H9 (cell line): ENCODE measurements at regions not wholly inside any gene's neighbourhood (a gene's known extent, or its start where the extent isn't known, plus 50 kb on each side); places are given as distances from the start of the nearest gene placed in this dataset.

Source experiments
- DNase-seq: peaks from one replicate; pipeline ENCODE4 v3.0.0-alpha.2; 2017
- H2AFZ ChIP-seq: one replicate; pipeline ENCODE4 v1.6.1; 2013; ENCODE audit warnings: mild to moderate bottlenecking, low read length, control low read depth, moderate library complexity
- H2AK5ac ChIP-seq: 2 replicates; pipeline ENCODE4 v1.6.1; 2013; ENCODE audit warnings: low read length, control low read depth, mixed read lengths; ENCODE audit not compliant: insufficient read length
- H2BK120ac ChIP-seq: one replicate; pipeline ENCODE4 v1.6.1; 2013; ENCODE audit warnings: low read depth, mild to moderate bottlenecking, low read length, control low read depth, inconsistent platforms; ENCODE audit not compliant: poor library complexity, severe bottlenecking
- H2BK12ac ChIP-seq: 2 replicates; pipeline ENCODE4 v1.6.1; 2013; ENCODE audit warnings: low read length, control low read depth, mixed read lengths, low read depth; ENCODE audit not compliant: insufficient read length
- H2BK15ac ChIP-seq: 2 replicates; pipeline ENCODE4 v1.6.1; 2013; ENCODE audit warnings: low read depth, low read length, control low read depth
- H2BK20ac ChIP-seq: one replicate; pipeline ENCODE4 v1.6.1; 2013; ENCODE audit warnings: low read depth, mild to moderate bottlenecking, low read length, control low read depth, inconsistent platforms; ENCODE audit not compliant: poor library complexity, severe bottlenecking
- H2BK5ac ChIP-seq: 2 replicates; pipeline ENCODE4 v1.6.1; 2013; ENCODE audit warnings: low read length, control low read depth, mixed read lengths; ENCODE audit not compliant: insufficient read length
- H3K14ac ChIP-seq: 2 replicates; pipeline ENCODE4 v1.6.1; 2013; ENCODE audit warnings: low read length, control low read depth; ENCODE audit not compliant: insufficient read depth
- H3K18ac ChIP-seq: 2 replicates; pipeline ENCODE4 v1.6.1; 2013; ENCODE audit warnings: low read depth, mild to moderate bottlenecking, mixed read lengths, low read length, control low read depth; ENCODE audit not compliant: insufficient read length
- H3K23ac ChIP-seq: 2 replicates; pipeline ENCODE4 v1.6.1; 2013; ENCODE audit warnings: low read length, control low read depth, mixed read lengths, low read depth; ENCODE audit not compliant: insufficient read length
- H3K23me2 ChIP-seq: 2 replicates; pipeline ENCODE4 v1.6.1; 2013; ENCODE audit warnings: low read depth, mild to moderate bottlenecking, mixed read lengths, low read length, control low read depth; ENCODE audit not compliant: insufficient read length, poor library complexity, severe bottlenecking
- H3K27ac ChIP-seq: 2 replicates; pipeline ENCODE4 v1.5.1; 2013; ENCODE audit warnings: low read length, control low read depth, mixed read lengths, low read depth; ENCODE audit not compliant: insufficient read length
- H3K27me3 ChIP-seq: 2 replicates; pipeline ENCODE4 v1.6.1; 2013; ENCODE audit warnings: low read length, control low read depth, inconsistent platforms; ENCODE audit not compliant: insufficient read depth
- H3K4ac ChIP-seq: 2 replicates; pipeline ENCODE4 v1.6.1; 2013; ENCODE audit warnings: low read depth, mild to moderate bottlenecking, control low read depth, inconsistent platforms, low read length, moderate library complexity
- H3K4me1 ChIP-seq: 2 replicates; pipeline ENCODE4 v1.6.1; 2013; ENCODE audit warnings: low read length, control low read depth, inconsistent platforms; ENCODE audit not compliant: insufficient read depth
- H3K4me2 ChIP-seq: 2 replicates; pipeline ENCODE4 v1.6.1; 2013; ENCODE audit warnings: low read length, control low read depth, mixed read lengths; ENCODE audit not compliant: insufficient read length, insufficient read depth
- H3K56ac ChIP-seq: 2 replicates; pipeline ENCODE4 v1.6.1; 2013; ENCODE audit warnings: low read depth, mild to moderate bottlenecking, mixed read lengths, low read length, control low read depth; ENCODE audit not compliant: insufficient read length
- H3K79me1 ChIP-seq: 2 replicates; pipeline ENCODE4 v1.6.1; 2013; ENCODE audit warnings: low read depth, mild to moderate bottlenecking, moderate library complexity, low read length, control low read depth, inconsistent platforms; ENCODE audit not compliant: insufficient read depth, poor library complexity, severe bottlenecking
- H3K79me2 ChIP-seq: 2 replicates; pipeline ENCODE4 v1.6.1; 2013; ENCODE audit warnings: low read length, control low read depth, inconsistent platforms; ENCODE audit not compliant: insufficient read depth
- H3K9ac ChIP-seq: 2 replicates; pipeline ENCODE4 v1.6.1; 2013; ENCODE audit warnings: low read length, control low read depth, mixed read lengths; ENCODE audit not compliant: insufficient read length; ENCODE audit errors: extremely low read depth
- H3K9me3 ChIP-seq: one replicate; pipeline ENCODE4 v1.6.1; 2013; ENCODE audit warnings: low read depth, low read length, inconsistent platforms; ENCODE audit not compliant: control insufficient read depth
- H3T11ph ChIP-seq: one replicate; pipeline ENCODE4 v1.6.1; 2013; ENCODE audit warnings: mild to moderate bottlenecking, low read length, control low read depth, inconsistent platforms
- H4K20me1 ChIP-seq: one replicate; pipeline ENCODE4 v1.6.1; 2013; ENCODE audit not compliant: control insufficient read depth, insufficient read length, insufficient read depth
- H4K5ac ChIP-seq: 2 replicates; pipeline ENCODE4 v1.6.1; 2013; ENCODE audit warnings: low read depth, mild to moderate bottlenecking, mixed read lengths, low read length, control low read depth; ENCODE audit not compliant: insufficient read length
- H4K8ac ChIP-seq: replicated peaks from 2 replicates; pipeline ENCODE4 v1.6.1; 2013; ENCODE audit warnings: low read length, control low read depth, mixed read lengths, low read depth; ENCODE audit not compliant: insufficient read length
- H4K91ac ChIP-seq: 2 replicates; pipeline ENCODE4 v1.6.1; 2013; ENCODE audit warnings: low read depth, mild to moderate bottlenecking, moderate library complexity, mixed read lengths, low read length, control low read depth; ENCODE audit not compliant: insufficient read length
- H3K27ac Mint-ChIP-seq, 3 experiments: 2 replicates in 2 of 3; 3 replicates in 1 of 3; pipeline ENCODE4 v1.8.0; 2020 to 2021; ENCODE audit warnings: mixed read lengths in 3 of 3, mild to moderate bottlenecking in 1 of 3, moderate library complexity in 1 of 3
- H3K27me3 Mint-ChIP-seq: 2 replicates; pipeline ENCODE4 v1.8.0; 2021; ENCODE audit warnings: low read depth, mild to moderate bottlenecking, moderate library complexity, mixed read lengths
- H3K36me3 Mint-ChIP-seq, 3 experiments: 2 replicates in 2 of 3; 3 replicates in 1 of 3; pipeline ENCODE4 v1.8.0; 2020 to 2021; ENCODE audit warnings: low read depth in 3 of 3, mixed read lengths in 3 of 3; ENCODE audit not compliant: insufficient read depth in 1 of 3
- H3K4me1 Mint-ChIP-seq, 2 experiments: 2 replicates each; pipeline ENCODE4 v1.8.0; 2020; ENCODE audit warnings: mixed read lengths in 2 of 2
- H3K4me3 Mint-ChIP-seq, 2 experiments: 2 replicates in 1 of 2; 3 replicates in 1 of 2; pipeline ENCODE4 v1.8.0; 2020 to 2021; ENCODE audit warnings: mild to moderate bottlenecking in 2 of 2, mixed read lengths in 2 of 2, moderate library complexity in 1 of 2
- H3K9me3 Mint-ChIP-seq, 2 experiments: 2 replicates in 1 of 2; 3 replicates in 1 of 2; pipeline ENCODE4 v1.8.0; 2020; ENCODE audit warnings: mild to moderate bottlenecking in 2 of 2, mixed read lengths in 2 of 2, moderate library complexity in 1 of 2
- WGBS: extraction: QIAGEN DNeasy Blood & Tissue Kit; methylation state at CpG from one replicate; pipeline ENCODE4 v1.1.7; 2013; ENCODE audit warnings: missing lambda C conversion rate, low lambda C conversion rate, mixed read lengths; ENCODE audit not compliant: insufficient read length; ENCODE audit errors: extremely low coverage; 5-methylcytosine and 5-hydroxymethylcytosine counted together
- TF ChIP-seq, protein P1 (sequence below): fragments of 200-600 bp; sonication (generic); conservative IDR thresholded peaks from 3 replicates; pipeline ENCODE4 v1.8.0; 2021; ENCODE audit warnings: antibody characterized with exemption, mild to moderate bottlenecking

DNA sequence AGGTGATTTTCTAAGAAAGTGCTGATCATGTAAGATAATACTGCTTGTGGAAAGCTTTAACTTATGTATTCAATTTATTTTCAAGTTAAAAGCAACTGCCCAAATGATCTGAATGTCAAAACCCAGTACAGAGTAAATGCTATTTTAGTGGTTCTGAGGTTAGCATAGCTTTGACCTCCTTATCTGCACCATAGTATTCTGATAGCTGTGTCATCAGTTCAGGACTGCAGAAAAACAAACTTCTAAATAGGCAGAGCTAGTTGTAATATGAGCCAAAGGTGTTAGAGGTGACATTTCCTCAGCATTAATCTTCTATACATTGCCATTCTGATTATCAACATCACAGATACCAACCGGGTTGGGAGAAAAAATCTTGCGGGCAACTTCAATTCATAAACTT, 758.7 kb downstream of the SLITRK5 start:
- Histone ChIP-seq H4K20me1 (no peaks in the 10 kb centered on the region), H2BK5ac (no peak overlapping the region), H4K5ac (no peak overlapping the region), H3K79me1 (no peaks in the 10 kb centered on the region), H2BK120ac (no peak overlapping the region), H3K4me1 (no peaks in the 10 kb centered on the region), H3K4me2 (no peak overlapping the region), H3K9me3 (peaks cover 1% of the 10 kb centered on the region), H4K91ac (no peak overlapping the region), H3K23me2 (no peaks in the 10 kb centered on the region), H2BK20ac (no peak overlapping the region), H3K27ac (no peak overlapping the region), H3K23ac (no peak overlapping the region), H2BK12ac (no peak overlapping the region), H4K8ac (no peak overlapping the region), H2BK15ac (no peak overlapping the region), H3K14ac (no peak overlapping the region), H3K79me2 (no peaks in the 10 kb centered on the region), H3K27me3 (no peaks in the 10 kb centered on the region), H3K4ac (no peak overlapping the region), H3K56ac (no peak overlapping the region), H3K18ac (no peak overlapping the region), H2AK5ac (no peak overlapping the region), H2AFZ (no peak overlapping the region), H3T11ph (no peak overlapping the region), H3K9ac (no peak overlapping the region)
- H3K27me3 Mint-ChIP-seq, result no peaks in the 10 kb centered on the region
- peaks cover 16 to 21% of the 10 kb centered on the region in 2 experiments for H3K9me3 Mint-ChIP-seq
- whole genome bisulfite sequencing, result no CpG with 5 or more reads among the region's 2 CpGs
- TF ChIP-seq, protein P1, sequence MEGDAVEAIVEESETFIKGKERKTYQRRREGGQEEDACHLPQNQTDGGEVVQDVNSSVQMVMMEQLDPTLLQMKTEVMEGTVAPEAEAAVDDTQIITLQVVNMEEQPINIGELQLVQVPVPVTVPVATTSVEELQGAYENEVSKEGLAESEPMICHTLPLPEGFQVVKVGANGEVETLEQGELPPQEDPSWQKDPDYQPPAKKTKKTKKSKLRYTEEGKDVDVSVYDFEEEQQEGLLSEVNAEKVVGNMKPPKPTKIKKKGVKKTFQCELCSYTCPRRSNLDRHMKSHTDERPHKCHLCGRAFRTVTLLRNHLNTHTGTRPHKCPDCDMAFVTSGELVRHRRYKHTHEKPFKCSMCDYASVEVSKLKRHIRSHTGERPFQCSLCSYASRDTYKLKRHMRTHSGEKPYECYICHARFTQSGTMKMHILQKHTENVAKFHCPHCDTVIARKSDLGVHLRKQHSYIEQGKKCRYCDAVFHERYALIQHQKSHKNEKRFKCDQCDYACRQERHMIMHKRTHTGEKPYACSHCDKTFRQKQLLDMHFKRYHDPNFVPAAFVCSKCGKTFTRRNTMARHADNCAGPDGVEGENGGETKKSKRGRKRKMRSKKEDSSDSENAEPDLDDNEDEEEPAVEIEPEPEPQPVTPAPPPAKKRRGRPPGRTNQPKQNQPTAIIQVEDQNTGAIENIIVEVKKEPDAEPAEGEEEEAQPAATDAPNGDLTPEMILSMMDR, result no peak
- no peak for DNase-seq
- H3K4me3 Mint-ChIP-seq, result no peak overlapping the region
- H3K36me3 Mint-ChIP-seq, result peaks cover 13 to 21% (median 15%) of the 10 kb centered on the region in 3 experiments
- no peak overlapping the region for H3K27ac Mint-ChIP-seq
- no peaks in the 10 kb centered on the region for H3K4me1 Mint-ChIP-seq
